ENCODE measurements at regions not wholly inside any gene's neighbourhood (a gene's known extent, or its start where the extent isn't known, plus 50 kb on each side); places are given as distances from the start of the nearest gene placed in this dataset.

DNA sequence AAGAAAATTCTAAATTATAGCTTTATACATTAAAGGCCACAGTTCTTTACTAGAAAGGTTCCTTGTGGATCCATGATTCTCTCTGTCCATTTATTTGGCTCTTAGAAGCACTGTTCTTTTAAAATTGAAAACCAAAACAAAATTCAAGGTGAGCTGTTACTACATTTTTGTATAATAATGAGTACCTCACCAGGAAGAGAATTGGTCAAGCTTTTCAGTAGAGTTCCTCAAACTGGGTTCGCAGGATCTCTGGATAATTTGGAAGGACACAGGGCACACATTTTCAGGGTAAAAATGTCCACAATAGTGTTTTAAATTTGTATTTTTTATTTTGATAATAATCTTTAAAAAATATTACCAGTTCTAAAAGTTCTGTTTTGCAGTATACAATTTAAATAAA is 93.0 kb downstream of the PPP1R3A start:
- 50% methylated on average over 1 of the region's 1 CpG for WGBS

DNA sequence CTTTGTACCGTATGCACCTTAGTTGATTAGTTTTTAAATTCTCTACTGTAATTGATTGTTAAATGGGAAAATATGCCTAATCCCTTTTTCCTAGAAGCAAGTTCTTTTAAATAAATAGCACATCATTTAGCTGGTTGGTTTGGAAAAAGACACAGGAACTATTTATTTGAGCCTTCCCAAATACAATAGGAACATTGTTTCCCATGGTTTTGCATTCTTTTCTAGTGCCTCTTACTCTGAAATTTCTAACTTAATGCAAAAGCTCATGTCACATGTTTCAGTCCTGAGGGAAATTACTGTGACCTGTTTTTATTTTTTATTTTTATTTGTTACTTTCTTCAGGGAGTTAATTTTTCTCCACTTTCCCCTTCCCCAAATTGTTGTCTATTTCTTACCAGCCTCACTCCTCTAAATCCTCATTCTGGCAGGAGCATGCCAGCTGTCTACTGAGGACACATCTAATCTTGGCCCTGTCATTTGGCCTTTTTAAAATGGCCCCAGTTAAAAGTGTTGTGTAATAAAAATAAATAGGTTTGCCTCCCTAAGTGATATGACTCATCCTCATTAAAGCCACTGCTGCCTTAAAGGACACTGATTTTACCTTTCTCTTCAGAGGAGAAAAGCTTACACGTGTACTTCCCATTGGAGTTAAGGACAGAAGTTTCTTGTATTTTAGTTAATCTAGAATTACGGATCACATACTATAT is 94.5 kb downstream of the PPP1R3A start:
- Histone ChIP-seq H3K4me1 (ENCODE audit: insufficient read depth, low read length) (peaks cover 31% of the 10 kb centered on the region), H3K36me3 (ENCODE audit: insufficient read depth, low read length) (no peaks in the 10 kb centered on the region), H3K4me3 (ENCODE audit: low read length) (no peak overlapping the region), H3K27me3 (ENCODE audit: insufficient read depth, low read length) (no peaks in the 10 kb centered on the region), H3K27ac (ENCODE audit: low read depth, low read length) (no peak overlapping the region), H3K9ac (ENCODE audit: low read depth, low read length) (no peak overlapping the region), H3K9me3 (ENCODE audit: insufficient read depth, low read depth, low read length) (no peaks in the 10 kb centered on the region)
- 73% methylated on average over 3 of the region's 3 CpGs for WGBS

More for the DNA sequence above, 93.0 kb downstream of the PPP1R3A start:
- H3K9ac ChIP-seq (ENCODE audit: low read depth, low read length), result no peak overlapping the region
- no peaks in the 10 kb centered on the region for H3K27me3 ChIP-seq (ENCODE audit: insufficient read depth, low read length)
- no peaks in the 10 kb centered on the region for H3K36me3 ChIP-seq (ENCODE audit: insufficient read depth, low read length)
- no peaks in the 10 kb centered on the region for H3K9me3 ChIP-seq (ENCODE audit: insufficient read depth, low read depth, low read length)
- H3K4me3 ChIP-seq (ENCODE audit: low read length), result no peak overlapping the region
- H3K4me1 ChIP-seq (ENCODE audit: insufficient read depth, low read length), result peaks cover 31% of the 10 kb centered on the region
- H3K27ac ChIP-seq (ENCODE audit: low read depth, low read length), result peak overlapping the region; percentile 24; the same call in 1 of the 2 replicates

DNA sequence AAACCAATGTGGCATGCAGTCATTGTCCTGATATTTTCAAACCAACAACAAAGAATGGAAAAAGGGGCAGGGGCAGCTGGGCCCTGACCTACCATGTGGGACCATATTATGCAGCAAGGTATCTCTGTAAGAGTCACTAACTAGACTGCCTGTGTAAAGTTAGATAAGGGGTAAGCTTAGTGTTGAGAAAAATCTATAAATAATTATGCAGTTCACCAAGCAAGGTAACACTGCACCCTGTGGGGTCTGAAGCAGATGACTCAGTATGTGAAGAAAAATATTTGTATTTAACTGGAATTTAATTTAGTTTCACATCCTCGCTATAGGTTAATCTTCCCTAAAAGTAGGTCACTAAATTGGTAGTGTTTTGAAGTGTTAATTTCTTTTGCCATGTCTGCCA is 99.3 kb downstream of the PPP1R3A start:
- H3K9ac ChIP-seq (ENCODE audit: low read depth, low read length), result no peak overlapping the region
- H3K9me3 ChIP-seq (ENCODE audit: insufficient read depth, low read depth, low read length), result no peaks in the 10 kb centered on the region
- no peaks in the 10 kb centered on the region for H3K27me3 ChIP-seq (ENCODE audit: insufficient read depth, low read length)
- no peak overlapping the region for H3K27ac ChIP-seq (ENCODE audit: low read depth, low read length)
- no peak overlapping the region for H3K4me3 ChIP-seq (ENCODE audit: low read length)
- 100% methylated on average over 1 of the region's 1 CpG for WGBS
- peaks cover 8% of the 10 kb centered on the region for H3K4me1 ChIP-seq (ENCODE audit: insufficient read depth, low read length)
- no peaks in the 10 kb centered on the region for H3K36me3 ChIP-seq (ENCODE audit: insufficient read depth, low read length)

DNA sequence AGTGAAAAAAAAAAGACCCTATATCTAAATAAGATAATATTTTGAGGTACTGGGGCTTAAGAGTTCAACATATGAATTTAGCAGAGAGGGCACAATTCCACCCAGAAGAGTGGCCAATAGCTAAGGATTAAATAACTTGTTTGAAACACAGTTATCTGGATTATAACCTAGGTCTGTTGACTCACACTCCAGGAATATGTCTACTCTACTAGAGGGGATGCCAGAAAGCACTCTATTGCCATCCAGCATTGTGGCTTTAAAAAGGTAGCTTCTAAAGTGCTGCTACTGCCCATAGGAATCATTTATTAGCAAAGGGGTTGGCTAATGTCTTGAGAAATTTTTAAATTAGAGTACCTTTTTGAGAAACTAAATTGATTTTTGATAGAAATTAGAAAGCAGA is 102.2 kb downstream of the PPP1R3A start:
- no peaks in the 10 kb centered on the region for H3K27me3 ChIP-seq (ENCODE audit: insufficient read depth, low read length)

DNA sequence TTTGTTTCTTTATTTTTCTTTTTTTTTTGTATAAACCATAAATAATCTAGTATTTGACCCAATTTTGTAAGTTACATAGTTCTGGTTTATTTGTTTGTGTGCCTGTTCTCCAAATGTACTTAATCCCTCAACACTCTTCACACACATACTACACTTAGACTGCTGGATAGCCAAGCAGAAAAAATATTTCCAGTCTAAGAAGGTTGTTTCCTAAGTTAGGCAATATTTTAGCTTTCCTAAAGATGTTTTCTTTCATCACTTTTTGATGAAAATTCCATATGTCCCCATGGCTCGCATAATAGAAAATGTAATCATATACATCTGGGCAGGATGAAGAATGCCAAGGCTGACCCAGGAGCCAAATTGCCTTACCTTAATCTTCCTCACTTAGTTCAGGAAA is 105.3 kb downstream of the PPP1R3A start:
- H3K9ac ChIP-seq (ENCODE audit: low read depth, low read length), result no peak overlapping the region
- H3K27ac ChIP-seq (ENCODE audit: low read depth, low read length), result no peak overlapping the region
- WGBS, result no CpG with 5 or more reads among the region's 1 CpG
- H3K4me3 ChIP-seq (ENCODE audit: low read length), result no peak overlapping the region
- H3K36me3 ChIP-seq (ENCODE audit: insufficient read depth, low read length), result no peaks in the 10 kb centered on the region
- H3K27me3 ChIP-seq (ENCODE audit: insufficient read depth, low read length), result no peaks in the 10 kb centered on the region
- no peaks in the 10 kb centered on the region for H3K9me3 ChIP-seq (ENCODE audit: insufficient read depth, low read depth, low read length)
- no peaks in the 10 kb centered on the region for H3K4me1 ChIP-seq (ENCODE audit: insufficient read depth, low read length)

More for the DNA sequence above, 102.2 kb downstream of the PPP1R3A start:
- Histone ChIP-seq H3K9ac (ENCODE audit: low read depth, low read length) (no peak overlapping the region), H3K4me1 (ENCODE audit: insufficient read depth, low read length) (no peaks in the 10 kb centered on the region), H3K4me3 (ENCODE audit: low read length) (no peak overlapping the region), H3K9me3 (ENCODE audit: insufficient read depth, low read depth, low read length) (no peaks in the 10 kb centered on the region), H3K27ac (ENCODE audit: low read depth, low read length) (no peak overlapping the region), H3K36me3 (ENCODE audit: insufficient read depth, low read length) (no peaks in the 10 kb centered on the region)

DNA sequence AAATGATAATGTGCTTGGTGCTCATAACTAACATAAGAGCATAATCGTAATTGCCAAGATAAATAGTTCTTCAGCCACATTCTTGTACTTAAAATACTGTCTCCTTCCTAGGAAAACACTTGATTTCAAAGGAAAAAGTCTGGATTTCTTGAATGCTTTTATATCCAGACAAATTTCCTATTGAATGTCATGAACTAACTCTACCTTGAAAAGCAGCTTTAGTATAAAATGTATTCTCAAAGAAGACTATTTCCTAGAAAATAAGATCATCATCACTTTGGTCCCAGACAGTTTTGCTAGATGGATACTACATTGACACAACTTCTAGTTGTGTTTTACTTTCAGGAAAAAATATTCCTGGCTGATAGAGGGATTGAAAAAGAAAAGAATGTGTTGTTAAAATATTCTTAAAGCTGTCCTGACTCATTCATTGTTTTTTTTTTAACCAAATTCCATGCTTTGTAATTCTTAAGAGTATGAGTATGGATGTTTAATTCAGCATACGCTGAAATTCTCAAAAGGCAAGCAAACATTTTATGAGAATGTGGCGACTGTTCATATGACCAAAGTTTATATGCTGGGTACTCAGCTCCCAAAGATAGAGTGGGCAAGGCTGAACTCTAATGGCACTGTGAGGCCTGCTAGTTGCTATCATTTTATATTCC is 106.1 kb downstream of the PPP1R3A start:
- Histone ChIP-seq H3K9me3 (ENCODE audit: insufficient read depth, low read depth, low read length) (no peaks in the 10 kb centered on the region), H3K4me3 (ENCODE audit: low read length) (no peak overlapping the region), H3K27me3 (ENCODE audit: insufficient read depth, low read length) (no peaks in the 10 kb centered on the region), H3K27ac (ENCODE audit: low read depth, low read length) (no peak overlapping the region), H3K4me1 (ENCODE audit: insufficient read depth, low read length) (no peaks in the 10 kb centered on the region), H3K9ac (ENCODE audit: low read depth, low read length) (no peak overlapping the region), H3K36me3 (ENCODE audit: insufficient read depth, low read length) (no peaks in the 10 kb centered on the region)
- WGBS, result 93% methylated on average over 3 of the region's 3 CpGs

DNA sequence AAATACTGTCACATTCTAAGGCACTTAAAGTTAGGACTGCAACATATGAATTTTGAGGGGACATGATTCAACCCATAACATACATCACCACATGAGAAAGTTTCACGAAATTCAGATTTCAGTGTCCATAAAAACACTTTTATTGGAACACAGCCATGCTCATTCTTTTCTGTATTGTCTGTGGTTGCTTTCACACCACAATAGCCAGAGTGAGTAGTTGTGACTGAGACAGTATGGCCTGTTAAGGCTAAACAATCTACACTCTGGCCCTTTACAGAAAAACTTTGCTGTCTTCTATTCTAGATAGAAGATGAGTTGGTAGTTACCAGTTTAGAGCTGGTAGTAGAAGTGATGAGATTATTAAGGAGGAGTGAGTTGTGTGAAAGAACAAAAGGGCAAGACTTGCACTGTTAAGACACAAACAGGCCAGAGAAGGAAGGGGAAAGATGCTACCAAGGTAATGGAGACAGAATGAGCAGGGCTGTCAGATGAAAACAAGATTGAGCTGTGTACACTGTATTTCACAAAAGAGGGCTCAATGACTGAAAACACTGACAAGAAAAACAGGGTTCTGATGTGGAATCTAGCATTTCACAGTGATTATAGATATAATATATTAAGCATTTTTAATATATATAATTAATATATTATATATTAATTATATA is 108.6 kb downstream of the PPP1R3A start:
- no peak overlapping the region for H3K4me3 ChIP-seq (ENCODE audit: low read length)
- no peaks in the 10 kb centered on the region for H3K27me3 ChIP-seq (ENCODE audit: insufficient read depth, low read length)
- 100% methylated on average over 1 of the region's 1 CpG for WGBS
- H3K9ac ChIP-seq (ENCODE audit: low read depth, low read length), result no peak overlapping the region
- no peaks in the 10 kb centered on the region for H3K36me3 ChIP-seq (ENCODE audit: insufficient read depth, low read length)
- H3K4me1 ChIP-seq (ENCODE audit: insufficient read depth, low read length), result no peaks in the 10 kb centered on the region
- no peak overlapping the region for H3K27ac ChIP-seq (ENCODE audit: low read depth, low read length)
- H3K9me3 ChIP-seq (ENCODE audit: insufficient read depth, low read depth, low read length), result no peaks in the 10 kb centered on the region

DNA sequence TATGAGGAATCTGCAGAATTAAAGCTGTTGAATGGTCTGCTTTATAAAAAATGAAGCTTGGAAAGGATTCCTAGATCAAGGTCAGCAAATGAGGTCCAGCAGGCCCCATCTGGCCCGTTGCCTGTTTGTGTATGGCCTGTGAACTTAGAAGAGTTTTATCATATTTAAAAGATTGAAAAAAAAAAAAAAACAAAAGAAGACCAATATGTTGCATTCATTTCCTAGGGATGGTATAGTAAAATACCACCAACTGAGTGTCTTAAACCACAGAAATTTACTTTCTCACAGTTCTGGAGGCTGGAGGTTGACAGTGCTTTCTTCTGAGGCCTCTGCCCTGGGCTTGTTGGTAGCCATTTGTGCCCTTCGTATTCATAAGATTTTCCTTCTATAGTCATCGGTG is 109.2 kb downstream of the PPP1R3A start:
- Histone ChIP-seq H3K9ac (ENCODE audit: low read depth, low read length) (no peak overlapping the region), H3K27me3 (ENCODE audit: insufficient read depth, low read length) (no peaks in the 10 kb centered on the region), H3K4me3 (ENCODE audit: low read length) (no peak overlapping the region), H3K4me1 (ENCODE audit: insufficient read depth, low read length) (no peaks in the 10 kb centered on the region), H3K27ac (ENCODE audit: low read depth, low read length) (no peak overlapping the region), H3K9me3 (ENCODE audit: insufficient read depth, low read depth, low read length) (no peaks in the 10 kb centered on the region), H3K36me3 (ENCODE audit: insufficient read depth, low read length) (no peaks in the 10 kb centered on the region)
- WGBS, result 100% methylated on average over 2 of the region's 3 CpGs

DNA sequence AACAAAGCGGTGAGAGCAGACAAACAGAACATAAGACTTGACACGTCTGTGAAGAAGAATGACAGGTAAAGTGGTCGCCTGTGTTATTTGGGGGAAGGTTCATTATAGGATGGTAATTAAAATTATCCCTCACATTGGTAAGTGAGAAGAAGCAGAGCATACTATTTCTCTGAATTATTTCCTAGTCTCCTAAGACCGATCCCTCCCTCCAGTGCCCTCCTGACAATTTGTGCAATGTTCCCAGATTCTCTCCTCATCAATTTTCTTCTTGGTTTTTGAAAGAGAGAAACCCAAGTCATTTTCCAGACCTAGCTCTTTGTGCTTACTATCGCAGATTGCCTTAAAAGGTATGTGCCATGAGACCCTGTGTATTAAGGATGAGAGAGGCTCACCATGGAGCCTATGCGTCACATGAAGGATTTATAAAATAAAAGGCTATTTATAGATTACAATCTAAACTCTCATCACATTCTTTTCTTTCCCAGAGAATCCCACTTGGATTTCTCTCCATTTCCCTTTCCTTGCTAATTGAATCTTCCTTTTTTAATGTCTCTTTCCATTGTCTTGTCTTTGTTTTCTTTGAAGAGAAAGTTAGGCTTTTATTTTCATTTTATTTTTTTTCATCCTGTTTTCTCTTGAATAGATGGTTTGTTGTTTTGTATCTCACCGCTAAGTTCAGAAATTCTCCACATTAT is 112.0 kb downstream of the PPP1R3A start:
- Histone ChIP-seq H3K9me3 (ENCODE audit: insufficient read depth, low read depth, low read length) (no peaks in the 10 kb centered on the region), H3K27me3 (ENCODE audit: insufficient read depth, low read length) (no peaks in the 10 kb centered on the region), H3K9ac (ENCODE audit: low read depth, low read length) (no peak overlapping the region), H3K4me3 (ENCODE audit: low read length) (no peak overlapping the region), H3K36me3 (ENCODE audit: insufficient read depth, low read length) (no peaks in the 10 kb centered on the region), H3K4me1 (ENCODE audit: insufficient read depth, low read length) (no peaks in the 10 kb centered on the region), H3K27ac (ENCODE audit: low read depth, low read length) (no peak overlapping the region)
- 89% methylated on average over 5 of the region's 7 CpGs for WGBS

DNA sequence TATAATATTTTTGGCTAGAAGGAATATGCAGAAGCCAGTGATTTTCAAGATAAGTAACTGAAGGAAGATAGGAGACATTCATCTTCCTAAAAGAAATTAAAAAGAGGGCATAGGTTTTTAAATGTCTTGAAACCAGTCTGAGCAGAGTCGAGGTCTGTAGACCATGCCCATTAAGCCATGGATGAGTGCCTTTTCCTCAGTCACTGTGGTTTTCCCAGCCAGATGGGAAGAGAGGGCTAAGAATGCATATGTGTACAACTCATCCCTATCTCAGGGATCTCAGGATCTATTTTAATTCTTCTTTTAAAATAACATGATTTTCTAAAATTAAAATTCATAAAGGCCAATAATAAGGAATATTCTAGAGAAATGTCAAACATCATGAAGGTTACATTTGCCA is 112.8 kb downstream of the PPP1R3A start:
- no peaks in the 10 kb centered on the region for H3K4me1 ChIP-seq (ENCODE audit: insufficient read depth, low read length)
- 89% methylated on average over 1 of the region's 1 CpG for whole genome bisulfite sequencing

DNA sequence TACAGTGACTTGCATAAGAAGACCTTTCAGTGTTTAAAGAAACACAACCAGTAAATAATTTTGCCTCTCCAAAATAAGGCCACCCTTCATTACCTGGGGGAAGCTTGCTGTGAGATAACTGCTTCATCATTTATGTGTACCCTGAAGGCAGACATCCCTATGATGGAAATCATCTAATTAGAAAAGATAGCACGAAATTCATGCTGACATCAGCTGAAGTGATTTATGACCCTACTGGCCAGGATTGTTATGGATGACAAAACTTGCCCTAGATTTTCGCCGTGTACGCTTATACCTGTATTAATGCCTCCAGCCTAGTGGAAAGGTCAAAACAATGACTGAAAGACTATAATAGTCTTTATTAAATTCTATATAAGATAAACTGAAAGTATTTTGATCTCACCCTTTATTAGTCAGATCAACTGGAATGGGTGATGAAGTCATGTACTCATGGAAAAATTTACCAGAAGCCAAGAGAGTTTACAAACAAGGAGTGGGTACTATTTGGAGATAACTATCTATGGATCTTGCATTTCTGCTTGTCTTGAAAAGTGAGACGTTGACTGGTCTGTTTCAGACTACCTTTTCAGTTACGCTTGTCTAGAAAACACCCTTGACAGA is 114.2 kb downstream of the PPP1R3A start:
- H3K4me3 ChIP-seq (ENCODE audit: low read length), result no peak overlapping the region
- no peak overlapping the region for H3K27ac ChIP-seq (ENCODE audit: low read depth, low read length)
- H3K9me3 ChIP-seq (ENCODE audit: insufficient read depth, low read depth, low read length), result no peaks in the 10 kb centered on the region
- no peaks in the 10 kb centered on the region for H3K36me3 ChIP-seq (ENCODE audit: insufficient read depth, low read length)
- WGBS, result 96% methylated on average over 6 of the region's 6 CpGs
- no peak overlapping the region for H3K9ac ChIP-seq (ENCODE audit: low read depth, low read length)
- H3K4me1 ChIP-seq (ENCODE audit: insufficient read depth, low read length), result no peaks in the 10 kb centered on the region
- H3K27me3 ChIP-seq (ENCODE audit: insufficient read depth, low read length), result no peaks in the 10 kb centered on the region

More for the DNA sequence above, 112.8 kb downstream of the PPP1R3A start:
- Histone ChIP-seq H3K27me3 (ENCODE audit: insufficient read depth, low read length) (no peaks in the 10 kb centered on the region), H3K36me3 (ENCODE audit: insufficient read depth, low read length) (no peaks in the 10 kb centered on the region), H3K27ac (ENCODE audit: low read depth, low read length) (no peak overlapping the region), H3K4me3 (ENCODE audit: low read length) (no peak overlapping the region), H3K9ac (ENCODE audit: low read depth, low read length) (no peak overlapping the region), H3K9me3 (ENCODE audit: insufficient read depth, low read depth, low read length) (no peaks in the 10 kb centered on the region)
